ENCODE measurements at regions not wholly inside any gene's neighbourhood (a gene's known extent, or its start where the extent isn't known, plus 50 kb on each side); places are given as distances from the start of the nearest gene placed in this dataset.
"Not testable (repeated sequence)": the region's sequence is repeated elsewhere in the genome, so short reads cannot be mapped to it uniquely, and the experiment has no call there.

GRCh38 chr3:104907507-104907906 is 459.2 kb upstream of the ALCAM start:
- DNase-seq: no peak

GRCh38 chr3:104908761-104909160 is 457.9 kb upstream of the ALCAM start:
- DNase-seq: no peak

- peak; percentile 96 for DNase-seq
Measured at GRCh38 chr3:104909198-104909597, 457.5 kb upstream of the ALCAM start.

GRCh38 chr3:104909721-104910120 is 457.0 kb upstream of the ALCAM start:
- DNase-seq: peak; percentile 76

- no peak for DNase-seq
Measured at GRCh38 chr3:104911376-104911775, 455.3 kb upstream of the ALCAM start.

- no peak for DNase-seq
Measured at GRCh38 chr3:104916971-104917370, 449.7 kb upstream of the ALCAM start.

- DNase-seq: no peak
Measured at GRCh38 chr3:104920512-104920911, 446.2 kb upstream of the ALCAM start.

GRCh38 chr3:104933972-104934371 is 432.7 kb upstream of the ALCAM start:
- no peak for DNase-seq

- DNase-seq: no peak
Measured at GRCh38 chr3:104935613-104936012, 431.1 kb upstream of the ALCAM start.

- DNase-seq: no peak
Measured at GRCh38 chr3:104939196-104939595, 427.5 kb upstream of the ALCAM start.

- peak; percentile 31 for DNase-seq
Measured at GRCh38 chr3:104941785-104942184, 424.9 kb upstream of the ALCAM start.

GRCh38 chr3:104943974-104944373 is 422.7 kb upstream of the ALCAM start:
- DNase-seq: no peak

- DNase-seq: no peak
Measured at GRCh38 chr3:104947943-104948342, 418.8 kb upstream of the ALCAM start.

GRCh38 chr3:104949810-104950209 is 416.9 kb upstream of the ALCAM start:
- not testable (repeated sequence) for DNase-seq

GRCh38 chr3:104951426-104951825 is 415.3 kb upstream of the ALCAM start:
- DNase-seq: no peak

GRCh38 chr3:104952146-104952972 is 414.4 kb upstream of the ALCAM start:
- DNase-seq: no peak

- DNase-seq: no peak
Measured at GRCh38 chr3:104956620-104957345, 409.9 kb upstream of the ALCAM start.

- no peak for DNase-seq
Measured at GRCh38 chr3:104960579-104960978, 406.1 kb upstream of the ALCAM start.

GRCh38 chr3:104961851-104962250 is 404.9 kb upstream of the ALCAM start:
- no peak for DNase-seq

GRCh38 chr3:104974316-104974715 is 392.4 kb upstream of the ALCAM start:
- DNase-seq: no peak

- DNase-seq: no peak
Measured at GRCh38 chr3:104977719-104978118, 389.0 kb upstream of the ALCAM start.

GRCh38 chr3:104982130-104982529 is 384.6 kb upstream of the ALCAM start:
- DNase-seq: no peak

- DNase-seq: no peak
Measured at GRCh38 chr3:104987859-104988258, 378.9 kb upstream of the ALCAM start.

- DNase-seq: no peak
Measured at GRCh38 chr3:104988496-104988895, 378.2 kb upstream of the ALCAM start.
